ENCODE measurements at regions not wholly inside any gene's neighbourhood (a gene's known extent, or its start where the extent isn't known, plus 50 kb on each side); places are given as distances from the start of the nearest gene placed in this dataset.

GRCh38 chr10:81036257-81036656, 498.6 kb downstream of the SH2D4B start:
- no peaks in the 10 kb centered on the region for H3K36me3 ChIP-seq (ENCODE audit: insufficient read depth, low read length)
- H3K4me1 ChIP-seq (ENCODE audit: insufficient read depth, low read length, poor library complexity, severe bottlenecking) = no peaks in the 10 kb centered on the region
- ChIA-PET CTCF (ENCODE audit: unreplicated experiment) (no interaction called here), POLR2A (no interaction called here)
- no peak overlapping the region for H2AFZ ChIP-seq (ENCODE audit: low read length)
- no peaks in the 10 kb centered on the region for H4K20me1 ChIP-seq (ENCODE audit: insufficient read depth, low read length)
- DNase-seq (ENCODE audit: low spot score) = no peak
- no peaks in the 10 kb centered on the region for H3K9me3 ChIP-seq (ENCODE audit: low read length)
- H3K27ac ChIP-seq (ENCODE audit: low read depth, low read length, poor library complexity, severe bottlenecking) = no peak overlapping the region
- TF ChIP-seq CTCF (conservative IDR thresholded peaks at IDR 0.05; ENCODE audit: low read length) = no peak
- TF ChIP-seq EZH2phosphoT487 (IDR thresholded peaks at IDR 0.05; ENCODE audit: borderline replicate concordance, low read depth, low read length) = no peak
- no peaks in the 10 kb centered on the region for H3K9me2 ChIP-seq (ENCODE audit: insufficient read depth, low read length)
- H3K4me2 ChIP-seq (ENCODE audit: low read length) = no peak overlapping the region
- no TSS peak for BruUV-seq (replicated peaks)
- H3K4me3 ChIP-seq (ENCODE audit: low read depth, low read length, poor library complexity, severe bottlenecking) = no peak overlapping the region
- no peaks in the 10 kb centered on the region for H3K79me2 ChIP-seq (ENCODE audit: insufficient read depth, low read depth, low read length)
- intact Hi-C loops (cut with micrococcal nuclease; ENCODE audit: unreplicated experiment) = no loop called here

- Histone ChIP-seq H3K27ac (ENCODE audit: low read depth, low read length, poor library complexity, severe bottlenecking) (no peak overlapping the region), H3K9me3 (ENCODE audit: low read length) (no peaks in the 10 kb centered on the region), H2AFZ (ENCODE audit: low read length) (no peak overlapping the region), H3K9me2 (ENCODE audit: insufficient read depth, low read length) (no peaks in the 10 kb centered on the region), H4K20me1 (ENCODE audit: insufficient read depth, low read length) (no peaks in the 10 kb centered on the region), H3K4me1 (ENCODE audit: insufficient read depth, low read length, poor library complexity, severe bottlenecking) (no peaks in the 10 kb centered on the region), H3K36me3 (ENCODE audit: insufficient read depth, low read length) (no peaks in the 10 kb centered on the region), H3K4me3 (ENCODE audit: low read depth, low read length, poor library complexity, severe bottlenecking) (no peak overlapping the region), H3K79me2 (ENCODE audit: insufficient read depth, low read depth, low read length) (no peaks in the 10 kb centered on the region), H3K4me2 (ENCODE audit: low read length) (no peak overlapping the region)
- no TSS peak for BruUV-seq (replicated peaks)
- TF ChIP-seq CTCF (conservative IDR thresholded peaks at IDR 0.05; ENCODE audit: low read length) = no peak
- no peak for TF ChIP-seq EZH2phosphoT487 (IDR thresholded peaks at IDR 0.05; ENCODE audit: borderline replicate concordance, low read depth, low read length)
- ChIA-PET POLR2A (no interaction called here), CTCF (ENCODE audit: unreplicated experiment) (no interaction called here)
- DNase-seq (ENCODE audit: low spot score) = no peak
- intact Hi-C loops (cut with micrococcal nuclease; ENCODE audit: unreplicated experiment) = no loop called here
These were observed 502.3 kb downstream of the SH2D4B start for GRCh38 chr10:81040031-81040430.

GRCh38 chr10:81040940-81041339, 503.2 kb downstream of the SH2D4B start:
- no peak for DNase-seq (ENCODE audit: low spot score)
- no peaks in the 10 kb centered on the region for H3K9me3 ChIP-seq (ENCODE audit: low read length)
- H3K36me3 ChIP-seq (ENCODE audit: insufficient read depth, low read length) = no peaks in the 10 kb centered on the region
- no peaks in the 10 kb centered on the region for H3K4me1 ChIP-seq (ENCODE audit: insufficient read depth, low read length, poor library complexity, severe bottlenecking)
- no TSS peak for BruUV-seq (replicated peaks)
- no peak for TF ChIP-seq EZH2phosphoT487 (IDR thresholded peaks at IDR 0.05; ENCODE audit: borderline replicate concordance, low read depth, low read length)
- no peak for TF ChIP-seq CTCF (conservative IDR thresholded peaks at IDR 0.05; ENCODE audit: low read length)
- H3K27ac ChIP-seq (ENCODE audit: low read depth, low read length, poor library complexity, severe bottlenecking) = no peak overlapping the region
- no peak overlapping the region for H3K4me3 ChIP-seq (ENCODE audit: low read depth, low read length, poor library complexity, severe bottlenecking)
- ChIA-PET POLR2A (no interaction called here), CTCF (ENCODE audit: unreplicated experiment) (no interaction called here)
- no peaks in the 10 kb centered on the region for H3K79me2 ChIP-seq (ENCODE audit: insufficient read depth, low read depth, low read length)
- intact Hi-C loops (cut with micrococcal nuclease; ENCODE audit: unreplicated experiment) = no loop called here
- H4K20me1 ChIP-seq (ENCODE audit: insufficient read depth, low read length) = no peaks in the 10 kb centered on the region
- no peak overlapping the region for H2AFZ ChIP-seq (ENCODE audit: low read length)
- no peak overlapping the region for H3K4me2 ChIP-seq (ENCODE audit: low read length)
- no peaks in the 10 kb centered on the region for H3K9me2 ChIP-seq (ENCODE audit: insufficient read depth, low read length)

Data from OCI-LY7 (cell line).